BE2C (cell line): ENCODE measurements at regions not wholly inside any gene's neighbourhood (a gene's known extent, or its start where the extent isn't known, plus 50 kb on each side); places are given as distances from the start of the nearest gene placed in this dataset.
"Not testable (repeated sequence)": the region's sequence is repeated elsewhere in the genome, so short reads cannot be mapped to it uniquely, and the experiment has no call there.

Experiments
- DNase-seq: peaks from one replicate; pipeline ENCODE4 v3.0.0-alpha.2; 2020
- H3K27me3 ChIP-seq: fragments of 250-450 bp; sonication (Bioruptor Pico); 2 replicates; pipeline ENCODE4 v1.5.1; 2020; ENCODE audit warnings: mild to moderate bottlenecking
- H3K36me3 ChIP-seq: fragments of 250-450 bp; sonication (Bioruptor Pico); 2 replicates; pipeline ENCODE4 v1.5.1; 2020; ENCODE audit warnings: mild to moderate bottlenecking
- H3K4me1 ChIP-seq: fragments of 250-450 bp; sonication (Bioruptor Pico); 2 replicates; pipeline ENCODE4 v1.5.1; 2020
- H3K4me3 ChIP-seq: 2 replicates; pipeline ENCODE4 v1.5.1; 2011; ENCODE audit warnings: low read depth, low read length
- H3K9me3 ChIP-seq: fragments of 250-450 bp; sonication (Bioruptor Pico); 2 replicates; pipeline ENCODE4 v1.5.1; 2020

GRCh38 chr5:176018598-176018997 lies 50.5 kb upstream of the THOC3 start:
- H3K4me3 ChIP-seq, DNase-seq, H3K4me1 ChIP-seq, H3K36me3 ChIP-seq, H3K9me3 ChIP-seq, H3K27me3 ChIP-seq: not testable (repeated sequence)

- DNase-seq, H3K9me3 ChIP-seq, H3K4me1 ChIP-seq, H3K36me3 ChIP-seq, H3K4me3 ChIP-seq, H3K27me3 ChIP-seq: not testable (repeated sequence)
These were observed 52.7 kb upstream of the THOC3 start for GRCh38 chr5:176020852-176021251.

- not testable (repeated sequence) for DNase-seq, H3K4me1 ChIP-seq, H3K27me3 ChIP-seq, H3K9me3 ChIP-seq, H3K36me3 ChIP-seq, H3K4me3 ChIP-seq
These were observed 55.4 kb upstream of the THOC3 start for GRCh38 chr5:176023535-176023934.

GRCh38 chr5:176029445-176029844 lies 61.3 kb upstream of the THOC3 start:
- DNase-seq, H3K9me3 ChIP-seq, H3K4me1 ChIP-seq: not testable (repeated sequence)

GRCh38 chr5:176030361-176031117 lies 62.4 kb upstream of the THOC3 start:
- H3K27me3 ChIP-seq, H3K4me3 ChIP-seq, H3K36me3 ChIP-seq, H3K9me3 ChIP-seq, DNase-seq, H3K4me1 ChIP-seq: not testable (repeated sequence)

More at GRCh38 chr5:176029445-176029844, 61.3 kb upstream of the THOC3 start:
- H3K4me3 ChIP-seq, H3K27me3 ChIP-seq, H3K36me3 ChIP-seq: not testable (repeated sequence)

- not testable (repeated sequence) for H3K27me3 ChIP-seq, H3K36me3 ChIP-seq, H3K4me3 ChIP-seq
These were observed 63.0 kb upstream of the THOC3 start for GRCh38 chr5:176031118-176031510.

GRCh38 chr5:176033186-176033585 lies 65.1 kb upstream of the THOC3 start:
- not testable (repeated sequence) for H3K9me3 ChIP-seq

More at GRCh38 chr5:176031118-176031510, 63.0 kb upstream of the THOC3 start:
- H3K4me1 ChIP-seq, DNase-seq, H3K9me3 ChIP-seq: not testable (repeated sequence)

GRCh38 chr5:176034407-176035200 lies 66.5 kb upstream of the THOC3 start:
- DNase-seq, H3K9me3 ChIP-seq, H3K4me1 ChIP-seq, H3K36me3 ChIP-seq, H3K27me3 ChIP-seq, H3K4me3 ChIP-seq: not testable (repeated sequence)

More at GRCh38 chr5:176033186-176033585, 65.1 kb upstream of the THOC3 start:
- H3K36me3 ChIP-seq, H3K4me1 ChIP-seq, H3K27me3 ChIP-seq, DNase-seq, H3K4me3 ChIP-seq: not testable (repeated sequence)

GRCh38 chr5:176035201-176035530 lies 67.1 kb upstream of the THOC3 start:
- H3K4me3 ChIP-seq, H3K4me1 ChIP-seq, H3K36me3 ChIP-seq, H3K9me3 ChIP-seq, H3K27me3 ChIP-seq, DNase-seq: not testable (repeated sequence)

- H3K4me3 ChIP-seq, H3K4me1 ChIP-seq, H3K9me3 ChIP-seq, DNase-seq, H3K27me3 ChIP-seq, H3K36me3 ChIP-seq: not testable (repeated sequence)
These were observed 67.7 kb upstream of the THOC3 start for GRCh38 chr5:176035816-176036308.

GRCh38 chr5:176036391-176036790 lies 68.3 kb upstream of the THOC3 start:
- not testable (repeated sequence) for H3K36me3 ChIP-seq, H3K4me3 ChIP-seq, H3K27me3 ChIP-seq, DNase-seq, H3K9me3 ChIP-seq, H3K4me1 ChIP-seq

GRCh38 chr5:176037190-176037589 lies 69.1 kb upstream of the THOC3 start:
- not testable (repeated sequence) for H3K4me1 ChIP-seq, DNase-seq, H3K36me3 ChIP-seq, H3K27me3 ChIP-seq, H3K9me3 ChIP-seq, H3K4me3 ChIP-seq

GRCh38 chr5:176040105-176040801 lies 72.1 kb upstream of the THOC3 start:
- not testable (repeated sequence) for H3K27me3 ChIP-seq, H3K36me3 ChIP-seq, DNase-seq, H3K4me3 ChIP-seq, H3K9me3 ChIP-seq, H3K4me1 ChIP-seq

- not testable (repeated sequence) for H3K4me3 ChIP-seq, H3K9me3 ChIP-seq, H3K27me3 ChIP-seq, H3K4me1 ChIP-seq, DNase-seq, H3K36me3 ChIP-seq
These were observed 73.3 kb upstream of the THOC3 start for GRCh38 chr5:176041248-176041994.

- not testable (repeated sequence) for H3K4me1 ChIP-seq, H3K36me3 ChIP-seq, DNase-seq, H3K27me3 ChIP-seq, H3K9me3 ChIP-seq, H3K4me3 ChIP-seq
These were observed 74.0 kb upstream of the THOC3 start for GRCh38 chr5:176042020-176042658.
